ENCODE measurements at regions not wholly inside any gene's neighbourhood (a gene's known extent, or its start where the extent isn't known, plus 50 kb on each side); places are given as distances from the start of the nearest gene placed in this dataset.

- DNase-seq = no peak
- no peaks in the 10 kb centered on the region for H3K4me1 Mint-ChIP-seq
- no peak overlapping the region for H3K4me3 Mint-ChIP-seq
- no peaks in the 10 kb centered on the region for H3K36me3 Mint-ChIP-seq (ENCODE audit: low read depth)
- H3K9me3 Mint-ChIP-seq = peaks cover 6% of the 10 kb centered on the region
- CTCF ChIA-PET = no interaction called here
- H3K27ac Mint-ChIP-seq = no peak overlapping the region
- peaks cover 12% of the 10 kb centered on the region for H3K27me3 Mint-ChIP-seq
- POLR2A ChIA-PET = no interaction called here
These were observed 75.4 kb upstream of the TANC1 start for GRCh38 chr2:158893026-158893425.

DNA sequence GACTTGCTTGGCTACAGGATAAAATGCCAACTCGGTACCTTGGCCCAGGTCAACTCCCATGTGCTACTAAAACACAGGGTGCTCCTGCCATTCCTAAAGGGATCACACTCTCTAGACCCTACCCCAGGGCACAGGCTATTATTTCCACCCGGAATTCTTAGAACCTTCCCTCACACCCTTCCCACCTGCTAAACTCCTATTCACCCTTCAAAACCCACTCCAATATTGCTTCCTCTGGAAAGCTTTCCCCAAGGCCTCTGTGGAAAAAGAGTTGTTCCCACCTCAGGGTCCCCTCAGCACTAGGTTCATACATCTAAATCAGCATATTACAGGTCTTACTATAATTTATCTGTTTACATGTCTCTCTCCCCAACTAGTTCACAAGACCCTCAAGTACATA lies 75.0 kb upstream of the TANC1 start:
- peaks cover 6% of the 10 kb centered on the region for H3K9me3 Mint-ChIP-seq

DNA sequence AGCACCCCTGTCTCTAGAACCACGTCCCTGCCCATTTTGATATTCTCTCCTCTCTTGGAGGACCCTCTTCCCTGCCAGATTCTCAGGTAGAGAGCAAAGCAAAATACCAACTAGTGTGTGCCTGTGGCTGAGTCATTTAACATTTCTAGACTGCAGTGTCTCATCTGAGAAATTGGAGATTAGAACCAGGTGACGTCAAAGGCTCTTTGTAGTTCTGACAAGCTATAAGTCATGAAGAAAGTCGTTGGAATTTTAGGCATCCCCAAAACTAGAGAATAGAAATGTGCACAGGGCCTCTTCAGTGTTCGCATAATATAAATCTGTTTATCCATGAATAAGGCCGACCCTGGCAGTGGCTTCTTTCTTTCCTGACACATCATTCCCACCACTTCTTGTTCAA lies 74.4 kb upstream of the TANC1 start:
- Mint-ChIP-seq H3K9me3 (peaks cover 6% of the 10 kb centered on the region), H3K27ac (no peak overlapping the region), H3K36me3 (ENCODE audit: low read depth) (no peaks in the 10 kb centered on the region), H3K4me3 (no peak overlapping the region), H3K27me3 (peaks cover 14% of the 10 kb centered on the region), H3K4me1 (no peaks in the 10 kb centered on the region)
- ChIA-PET POLR2A (no interaction called here), CTCF (interaction anchor here (1.1 kb wide), 1 partner anchor 225 kb away, joined by 3 read pairs; no protein-coding TSS in a partner anchor)
- DNase-seq = no peak

More for the DNA sequence above, 75.0 kb upstream of the TANC1 start:
- H3K27ac Mint-ChIP-seq = no peak overlapping the region
- POLR2A ChIA-PET = no interaction called here
- no peak for DNase-seq
- H3K4me3 Mint-ChIP-seq = no peak overlapping the region
- CTCF ChIA-PET = no interaction called here
- peaks cover 13% of the 10 kb centered on the region for H3K27me3 Mint-ChIP-seq
- H3K36me3 Mint-ChIP-seq (ENCODE audit: low read depth) = no peaks in the 10 kb centered on the region
- H3K4me1 Mint-ChIP-seq = no peaks in the 10 kb centered on the region

DNA sequence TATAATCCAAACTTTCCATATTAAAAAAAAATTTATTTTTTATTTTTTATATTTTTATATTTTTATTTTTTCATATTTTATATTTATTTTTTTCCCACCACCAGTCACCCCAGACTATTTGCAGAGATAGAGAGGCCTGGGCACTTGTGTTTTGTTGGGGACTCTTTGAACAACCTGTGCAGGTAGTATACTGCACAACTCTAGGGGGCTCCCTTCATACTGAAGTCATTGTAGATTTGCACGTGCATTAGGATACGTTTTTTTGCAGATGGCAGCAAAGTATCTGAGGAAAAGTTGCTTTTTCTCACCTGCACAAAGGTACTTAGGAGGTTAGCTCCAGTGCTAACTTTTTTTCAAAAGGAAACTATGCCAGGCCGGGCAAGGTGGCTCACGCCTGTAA lies 73.9 kb upstream of the TANC1 start:
- CTCF ChIA-PET = interaction anchor here (0.7 to 1.1 kb wide), 2 partner anchors 224 to 827 kb away, joined by 3 read pairs; no protein-coding TSS in a partner anchor
- Mint-ChIP-seq H3K27me3 (peaks cover 14% of the 10 kb centered on the region), H3K36me3 (ENCODE audit: low read depth) (no peaks in the 10 kb centered on the region), H3K4me1 (no peaks in the 10 kb centered on the region), H3K27ac (no peak overlapping the region), H3K4me3 (no peak overlapping the region), H3K9me3 (peaks cover 3% of the 10 kb centered on the region)
- no peak for DNase-seq
- POLR2A ChIA-PET = no interaction called here

DNA sequence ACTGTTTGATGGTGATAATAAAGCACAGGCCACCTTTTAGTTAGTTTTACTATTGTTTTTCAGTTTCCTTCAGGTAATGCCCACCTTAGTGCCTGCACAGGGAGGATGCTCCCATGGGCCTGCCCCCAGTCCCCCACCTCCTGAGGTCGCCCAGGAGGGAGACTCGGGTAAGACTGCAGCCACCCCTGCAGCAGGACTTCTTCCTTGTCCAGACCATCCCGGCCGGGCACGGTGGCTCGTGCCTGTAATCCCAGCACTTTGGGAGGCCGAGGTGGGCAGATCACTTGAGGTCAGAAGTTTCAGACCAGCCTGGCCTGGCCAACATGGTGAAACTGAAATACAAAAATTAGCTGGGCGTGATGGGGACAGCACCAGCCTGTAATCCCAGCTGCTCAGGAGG lies 68.1 kb upstream of the TANC1 start:
- no peaks in the 10 kb centered on the region for H3K36me3 Mint-ChIP-seq (ENCODE audit: low read depth)
- CTCF ChIA-PET = interaction anchor here (0.7 to 5.0 kb wide), 2 partner anchors 218 to 728 kb away, joined by 3 to 74 read pairs; no protein-coding TSS in a partner anchor
- no peaks in the 10 kb centered on the region for H3K4me1 Mint-ChIP-seq
- H3K27ac Mint-ChIP-seq = no peak overlapping the region
- no peaks in the 10 kb centered on the region for H3K9me3 Mint-ChIP-seq
- DNase-seq = no peak
- H3K4me3 Mint-ChIP-seq = no peak overlapping the region
- H3K27me3 Mint-ChIP-seq = peaks cover 6% of the 10 kb centered on the region
- POLR2A ChIA-PET = no interaction called here

DNA sequence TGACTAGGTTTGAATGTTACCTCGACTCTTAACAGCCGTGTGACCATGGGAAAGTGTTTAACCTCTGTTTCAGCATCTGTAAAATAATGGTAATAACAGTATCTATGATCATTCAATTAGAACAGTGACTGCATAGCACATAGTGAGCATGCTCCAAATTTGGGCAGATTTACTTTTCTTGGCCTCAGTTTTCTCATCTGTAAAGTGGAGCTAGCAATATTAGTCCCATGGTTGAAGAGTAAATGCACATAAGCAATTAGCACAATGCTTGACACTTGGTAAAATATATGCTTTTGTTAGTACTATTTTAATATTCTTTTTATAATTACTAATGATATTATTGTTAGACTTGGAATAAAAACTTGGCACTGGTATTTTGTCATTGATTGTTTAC lies 66.4 kb upstream of the TANC1 start:
- H3K9me3 Mint-ChIP-seq = no peaks in the 10 kb centered on the region
- no peak overlapping the region for H3K27ac Mint-ChIP-seq
- H3K4me3 Mint-ChIP-seq = no peak overlapping the region
- H3K36me3 Mint-ChIP-seq (ENCODE audit: low read depth) = no peaks in the 10 kb centered on the region
- H3K27me3 Mint-ChIP-seq = peaks cover 8% of the 10 kb centered on the region
- ChIA-PET CTCF (interaction anchor here (0.7 to 5.0 kb wide), 5 partner anchors 217 to 1066 kb away, joined by 3 to 74 read pairs (median 4); no protein-coding TSS in a partner anchor), POLR2A (no interaction called here)
- no peak for DNase-seq
- H3K4me1 Mint-ChIP-seq = no peaks in the 10 kb centered on the region

GRCh38 chr2:158903711-158904405 lies 64.6 kb upstream of the TANC1 start:
- no peak overlapping the region for H3K4me3 Mint-ChIP-seq
- no peaks in the 10 kb centered on the region for H3K9me3 Mint-ChIP-seq
- no peak for DNase-seq
- no peak overlapping the region for H3K27ac Mint-ChIP-seq
- no peaks in the 10 kb centered on the region for H3K4me1 Mint-ChIP-seq
- peaks cover 2% of the 10 kb centered on the region for H3K27me3 Mint-ChIP-seq
- ChIA-PET POLR2A (no interaction called here), CTCF (interaction anchor here (5.0 kb wide), 1 partner anchor 215 kb away, joined by 74 read pairs; no protein-coding TSS in a partner anchor)
- no peaks in the 10 kb centered on the region for H3K36me3 Mint-ChIP-seq (ENCODE audit: low read depth)

DNA sequence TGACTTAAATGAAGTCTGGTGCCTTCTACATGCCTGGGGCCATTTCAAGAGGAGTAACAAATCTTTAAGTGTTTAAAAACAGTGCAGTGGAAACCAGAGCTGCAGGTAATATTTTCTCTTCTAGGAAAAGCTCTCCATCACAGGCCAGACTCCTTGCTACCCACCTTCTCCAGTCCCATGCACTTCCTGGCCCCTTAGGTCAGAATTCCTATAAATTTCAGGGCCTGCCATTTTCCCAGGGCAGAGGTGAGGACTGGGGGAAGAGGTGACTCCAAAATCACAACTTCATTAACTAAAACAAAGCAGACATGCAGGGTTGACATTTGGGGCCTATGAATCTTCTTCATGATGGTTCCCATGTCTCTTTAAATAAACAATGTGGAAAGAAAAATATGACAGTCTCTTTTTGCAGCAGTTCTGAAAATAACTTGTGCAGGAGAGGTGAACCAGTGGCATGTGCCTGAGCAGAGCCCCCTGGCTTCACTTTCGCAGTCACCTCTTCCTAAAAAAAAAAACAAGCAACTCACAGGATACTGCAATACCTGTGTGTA lies 63.7 kb upstream of the TANC1 start:
- CTCF ChIA-PET = no interaction called here
- Mint-ChIP-seq H3K27ac (no peak overlapping the region), H3K27me3 (peaks cover 2% of the 10 kb centered on the region), H3K36me3 (ENCODE audit: low read depth) (no peaks in the 10 kb centered on the region), H3K4me3 (no peak overlapping the region), H3K9me3 (no peaks in the 10 kb centered on the region), H3K4me1 (no peaks in the 10 kb centered on the region)
- DNase-seq = no peak
- POLR2A ChIA-PET = no interaction called here

GRCh38 chr2:158905341-158905740 lies 63.1 kb upstream of the TANC1 start:
- no peak for DNase-seq
- Mint-ChIP-seq H3K4me3 (no peak overlapping the region), H3K4me1 (no peaks in the 10 kb centered on the region), H3K27me3 (peaks cover 2% of the 10 kb centered on the region), H3K9me3 (no peaks in the 10 kb centered on the region), H3K27ac (no peak overlapping the region), H3K36me3 (ENCODE audit: low read depth) (no peaks in the 10 kb centered on the region)
- POLR2A ChIA-PET = no interaction called here
- CTCF ChIA-PET = no interaction called here

- POLR2A ChIA-PET = no interaction called here
- Mint-ChIP-seq H3K9me3 (no peaks in the 10 kb centered on the region), H3K4me1 (no peaks in the 10 kb centered on the region), H3K36me3 (ENCODE audit: low read depth) (no peaks in the 10 kb centered on the region), H3K27ac (no peak overlapping the region), H3K27me3 (peaks cover 2% of the 10 kb centered on the region), H3K4me3 (no peak overlapping the region)
- DNase-seq = no peak
- CTCF ChIA-PET = no interaction called here
These were observed 62.7 kb upstream of the TANC1 start for GRCh38 chr2:158905784-158906183.

DNA sequence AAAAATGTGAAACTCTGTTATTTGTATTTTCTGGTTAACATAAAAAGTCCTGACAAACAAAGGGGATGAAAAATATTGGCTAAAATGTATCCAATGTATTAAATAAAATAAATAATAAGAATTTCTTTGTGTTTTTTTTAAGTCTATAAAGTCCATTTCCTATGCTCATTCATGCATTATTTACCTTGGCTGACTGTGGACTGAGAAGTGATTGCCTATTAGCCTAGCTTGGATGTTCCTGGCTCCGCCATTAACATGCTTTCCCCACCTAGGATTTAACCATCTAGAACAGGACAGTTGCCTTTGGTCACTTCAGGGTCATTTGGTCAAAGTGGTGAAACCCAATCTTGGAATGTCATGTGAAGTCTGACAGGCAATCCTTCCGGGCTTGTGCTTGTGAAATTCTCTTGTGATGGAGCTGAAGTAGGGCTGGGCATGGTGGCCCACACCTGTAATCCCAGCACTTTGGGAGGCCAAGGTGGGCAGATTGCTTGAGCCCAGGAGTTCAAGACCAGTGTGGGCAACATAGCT lies 60.4 kb upstream of the TANC1 start:
- H3K36me3 Mint-ChIP-seq (ENCODE audit: low read depth) = no peaks in the 10 kb centered on the region
- no peak overlapping the region for H3K27ac Mint-ChIP-seq
- no peaks in the 10 kb centered on the region for H3K9me3 Mint-ChIP-seq
- CTCF ChIA-PET = interaction anchor here (1.0 kb wide), 1 partner anchor 211 kb away, joined by 3 read pairs; no protein-coding TSS in a partner anchor
- POLR2A ChIA-PET = no interaction called here
- H3K4me3 Mint-ChIP-seq = no peak overlapping the region
- H3K27me3 Mint-ChIP-seq = peaks cover 7% of the 10 kb centered on the region
- DNase-seq = no peak
- no peaks in the 10 kb centered on the region for H3K4me1 Mint-ChIP-seq

GRCh38 chr2:158912112-158912511 lies 56.3 kb upstream of the TANC1 start:
- H3K27me3 Mint-ChIP-seq = peaks cover 9% of the 10 kb centered on the region
- DNase-seq = no peak
- no peaks in the 10 kb centered on the region for H3K36me3 Mint-ChIP-seq (ENCODE audit: low read depth)
- POLR2A ChIA-PET = no interaction called here
- CTCF ChIA-PET = no interaction called here
- no peak overlapping the region for H3K27ac Mint-ChIP-seq
- no peak overlapping the region for H3K4me3 Mint-ChIP-seq
- no peaks in the 10 kb centered on the region for H3K9me3 Mint-ChIP-seq
- H3K4me1 Mint-ChIP-seq = no peaks in the 10 kb centered on the region

GRCh38 chr2:158912765-158913164 lies 55.7 kb upstream of the TANC1 start:
- no peaks in the 10 kb centered on the region for H3K4me1 Mint-ChIP-seq
- DNase-seq = no peak
- CTCF ChIA-PET = interaction anchor here (0.7 kb wide), 1 partner anchor 237 kb away, joined by 5 read pairs; no protein-coding TSS in a partner anchor
- H3K36me3 Mint-ChIP-seq (ENCODE audit: low read depth) = no peaks in the 10 kb centered on the region
- H3K27ac Mint-ChIP-seq = no peak overlapping the region
- POLR2A ChIA-PET = no interaction called here
- H3K4me3 Mint-ChIP-seq = no peak overlapping the region
- no peaks in the 10 kb centered on the region for H3K9me3 Mint-ChIP-seq
- H3K27me3 Mint-ChIP-seq = peaks cover 9% of the 10 kb centered on the region

GRCh38 chr2:158914066-158914465 lies 54.4 kb upstream of the TANC1 start:
- Mint-ChIP-seq H3K27ac (no peak overlapping the region), H3K9me3 (no peaks in the 10 kb centered on the region), H3K4me3 (no peak overlapping the region), H3K36me3 (ENCODE audit: low read depth) (no peaks in the 10 kb centered on the region), H3K27me3 (peaks cover 12% of the 10 kb centered on the region), H3K4me1 (peaks cover 2% of the 10 kb centered on the region)
- DNase-seq = no peak
- POLR2A ChIA-PET = no interaction called here
- CTCF ChIA-PET = no interaction called here
